ENCODE measurements at regions not wholly inside any gene's neighbourhood (a gene's known extent, or its start where the extent isn't known, plus 50 kb on each side); places are given as distances from the start of the nearest gene placed in this dataset.

- no peak overlapping the region for H2AFZ ChIP-seq (ENCODE audit: low read depth)
- no peaks in the 10 kb centered on the region for H3K27me3 ChIP-seq (ENCODE audit: insufficient read depth, low read depth)
- no peaks in the 10 kb centered on the region for H3K4me1 ChIP-seq (ENCODE audit: low read depth, poor library complexity, severe bottlenecking)
- no peaks in the 10 kb centered on the region for H3K79me2 ChIP-seq (ENCODE audit: insufficient read depth, low read depth)
- H3K9ac ChIP-seq: no peak overlapping the region
- no peak for TF ChIP-seq CTCF (conservative IDR thresholded peaks at IDR 0.05; ENCODE audit: low read depth, low read length)
- H3K4me2 ChIP-seq: no peak overlapping the region
- H3K36me3 ChIP-seq (ENCODE audit: insufficient read depth): no peaks in the 10 kb centered on the region
- no peak overlapping the region for H3K27ac ChIP-seq
- no peak overlapping the region for H3K4me3 ChIP-seq (IDR thresholded peaks at IDR 0.05; ENCODE audit: insufficient read depth, low read depth, low read length)
- no peaks in the 10 kb centered on the region for H4K20me1 ChIP-seq (ENCODE audit: insufficient read depth)
Measured at GRCh38 chr16:66300037-66300436, 66.5 kb upstream of the CDH5 start.

- Histone ChIP-seq H3K4me1 (ENCODE audit: low read depth, poor library complexity, severe bottlenecking) (no peaks in the 10 kb centered on the region), H4K20me1 (ENCODE audit: insufficient read depth) (no peaks in the 10 kb centered on the region), H3K36me3 (ENCODE audit: insufficient read depth) (no peaks in the 10 kb centered on the region), H3K9ac (no peak overlapping the region), H3K27me3 (ENCODE audit: insufficient read depth, low read depth) (no peaks in the 10 kb centered on the region), H3K4me3 (IDR thresholded peaks at IDR 0.05; ENCODE audit: insufficient read depth, low read depth, low read length) (no peak overlapping the region), H3K27ac (no peak overlapping the region), H2AFZ (ENCODE audit: low read depth) (no peak overlapping the region), H3K79me2 (ENCODE audit: insufficient read depth, low read depth) (no peaks in the 10 kb centered on the region), H3K4me2 (no peak overlapping the region)
- no peak for TF ChIP-seq CTCF (conservative IDR thresholded peaks at IDR 0.05; ENCODE audit: low read depth, low read length)
Measured at GRCh38 chr16:66299349-66299748, 67.1 kb upstream of the CDH5 start.

GRCh38 chr16:66298571-66299120 is 67.8 kb upstream of the CDH5 start:
- H3K36me3 ChIP-seq (ENCODE audit: insufficient read depth): no peaks in the 10 kb centered on the region
- no peaks in the 10 kb centered on the region for H3K4me1 ChIP-seq (ENCODE audit: low read depth, poor library complexity, severe bottlenecking)
- no peak for TF ChIP-seq CTCF (conservative IDR thresholded peaks at IDR 0.05; ENCODE audit: low read depth, low read length)
- H4K20me1 ChIP-seq (ENCODE audit: insufficient read depth): no peaks in the 10 kb centered on the region
- H2AFZ ChIP-seq (ENCODE audit: low read depth): no peak overlapping the region
- H3K79me2 ChIP-seq (ENCODE audit: insufficient read depth, low read depth): no peaks in the 10 kb centered on the region
- H3K4me3 ChIP-seq (IDR thresholded peaks at IDR 0.05; ENCODE audit: insufficient read depth, low read depth, low read length): no peak overlapping the region
- no peak overlapping the region for H3K4me2 ChIP-seq
- no peaks in the 10 kb centered on the region for H3K27me3 ChIP-seq (ENCODE audit: insufficient read depth, low read depth)
- H3K9ac ChIP-seq: no peak overlapping the region
- no peak overlapping the region for H3K27ac ChIP-seq

GRCh38 chr16:66298006-66298405 is 68.5 kb upstream of the CDH5 start:
- no peaks in the 10 kb centered on the region for H3K36me3 ChIP-seq (ENCODE audit: insufficient read depth)
- H2AFZ ChIP-seq (ENCODE audit: low read depth): no peak overlapping the region
- no peaks in the 10 kb centered on the region for H3K4me1 ChIP-seq (ENCODE audit: low read depth, poor library complexity, severe bottlenecking)
- H3K79me2 ChIP-seq (ENCODE audit: insufficient read depth, low read depth): no peaks in the 10 kb centered on the region
- no peak overlapping the region for H3K4me2 ChIP-seq
- H4K20me1 ChIP-seq (ENCODE audit: insufficient read depth): no peaks in the 10 kb centered on the region
- H3K9ac ChIP-seq: no peak overlapping the region
- H3K27ac ChIP-seq: no peak overlapping the region
- no peaks in the 10 kb centered on the region for H3K27me3 ChIP-seq (ENCODE audit: insufficient read depth, low read depth)
- no peak for TF ChIP-seq CTCF (conservative IDR thresholded peaks at IDR 0.05; ENCODE audit: low read depth, low read length)
- no peak overlapping the region for H3K4me3 ChIP-seq (IDR thresholded peaks at IDR 0.05; ENCODE audit: insufficient read depth, low read depth, low read length)
